Keratinocyte (primary cell): ENCODE measurements at regions not wholly inside any gene's neighbourhood (a gene's known extent, or its start where the extent isn't known, plus 50 kb on each side); places are given as distances from the start of the nearest gene placed in this dataset.

ENCODE experiments used
- DNase-seq: peaks from one replicate; pipeline ENCODE4 v3.0.0-alpha.2; 2011; ENCODE audit warnings: low read depth, missing footprints, low spot score
- FAIRE-seq: peaks from 2 replicates; lab custom pipeline; 2011; peaks lifted over from hg19 to GRCh38; lab: Jason Lieb, UNC
- H2AFZ ChIP-seq: 2 replicates; pipeline ENCODE4 v1.6.0; 2012; ENCODE audit warnings: low read length, control low read depth, inconsistent platforms; ENCODE audit not compliant: control insufficient read depth
- H3K27ac ChIP-seq: 2 replicates; pipeline ENCODE4 v1.5.1; 2011; ENCODE audit warnings: low read length; ENCODE audit not compliant: control insufficient read depth, insufficient read depth
- H3K27me3 ChIP-seq: 3 replicates; pipeline ENCODE4 v1.6.0; 2011; ENCODE audit warnings: low read length; ENCODE audit not compliant: control insufficient read depth, insufficient read depth; ENCODE audit errors: extremely low read depth
- H3K36me3 ChIP-seq, 2 experiments: 2 replicates in 1 of 2; 3 replicates in 1 of 2; pipeline ENCODE4 v1.5.1; 2011; ENCODE audit warnings: low read length in 2 of 2, mild to moderate bottlenecking in 1 of 2; ENCODE audit not compliant: control insufficient read depth in 2 of 2, insufficient read depth in 2 of 2; ENCODE audit errors: extremely low read depth in 1 of 2
- H3K4me1 ChIP-seq: 3 replicates; pipeline ENCODE4 v1.5.1; 2011; ENCODE audit warnings: low read length; ENCODE audit not compliant: control insufficient read depth, insufficient read depth; ENCODE audit errors: extremely low read depth
- H3K4me2 ChIP-seq: 3 replicates; pipeline ENCODE4 v1.6.0; 2011; ENCODE audit warnings: low read depth, low read length; ENCODE audit not compliant: control insufficient read depth, insufficient read depth; ENCODE audit errors: extremely low read depth
- H3K4me3 ChIP-seq, 3 experiments: fragments of 200-600 bp in 1 of 3; sonication (generic) in 1 of 3; 2 replicates in 2 of 3; 3 replicates in 1 of 3; pipeline ENCODE4 v1.5.1; 2011 to 2016; ENCODE audit warnings: low read length in 3 of 3, mild to moderate bottlenecking in 3 of 3, control low read depth in 2 of 3, inconsistent platforms in 1 of 3, low read depth in 1 of 3, mixed read lengths in 1 of 3, mixed run types in 1 of 3, moderate library complexity in 1 of 3; ENCODE audit not compliant: control insufficient read depth in 2 of 3, insufficient read depth in 2 of 3; ENCODE audit errors: extremely low read depth in 1 of 3
- H3K79me2 ChIP-seq: 2 replicates; pipeline ENCODE4 v1.6.0; 2012; ENCODE audit warnings: low read length; ENCODE audit not compliant: control insufficient read depth, insufficient read depth
- H3K9ac ChIP-seq: 3 replicates; pipeline ENCODE4 v1.6.0; 2011; ENCODE audit warnings: low read length; ENCODE audit not compliant: control insufficient read depth, insufficient read depth; ENCODE audit errors: extremely low read depth
- H3K9me1 ChIP-seq: 3 replicates; pipeline ENCODE4 v1.6.0; 2011; ENCODE audit warnings: low read length; ENCODE audit not compliant: control insufficient read depth, insufficient read depth; ENCODE audit errors: extremely low read depth
- H3K9me3 ChIP-seq: 2 replicates; pipeline ENCODE4 v1.5.1; 2012; ENCODE audit warnings: low read depth, low read length; ENCODE audit not compliant: control insufficient read depth
- H4K20me1 ChIP-seq: 3 replicates; pipeline ENCODE4 v1.6.0; 2011; ENCODE audit warnings: low read length; ENCODE audit not compliant: control insufficient read depth, insufficient read depth; ENCODE audit errors: extremely low read depth
- EZH2 ChIP-seq: IDR thresholded peaks from one replicate; pipeline ENCODE4 v1.6.1; 2012; ENCODE audit warnings: inconsistent platforms, mild to moderate bottlenecking, low read length, moderate library complexity
- dilution Hi-C: fragments of 300-500 bp; cut with MboI; formaldehyde crosslinking; loops from one replicate; pipeline ENCODE4 v1.7.0; 2020; ENCODE audit warnings: low sequenced_read_pairs; ENCODE audit not compliant: extremely low pct_ligation_motif_present
- TF ChIP-seq, protein P1 (sequence below), 3 experiments: IDR thresholded peaks in 1 of 3; conservative IDR thresholded peaks in 1 of 3; optimal IDR thresholded peaks in 1 of 3; 2 replicates in 2 of 3; 3 replicates in 1 of 3; pipeline versions ENCODE3 to v1.5.1; 2011; ENCODE audit warnings: low read length in 3 of 3, mild to moderate bottlenecking in 3 of 3, moderate library complexity in 2 of 3, control low read depth in 1 of 3, inconsistent platforms in 1 of 3; ENCODE audit not compliant: insufficient read depth in 2 of 3; ENCODE audit errors: extremely low read depth in 1 of 3

DNA sequence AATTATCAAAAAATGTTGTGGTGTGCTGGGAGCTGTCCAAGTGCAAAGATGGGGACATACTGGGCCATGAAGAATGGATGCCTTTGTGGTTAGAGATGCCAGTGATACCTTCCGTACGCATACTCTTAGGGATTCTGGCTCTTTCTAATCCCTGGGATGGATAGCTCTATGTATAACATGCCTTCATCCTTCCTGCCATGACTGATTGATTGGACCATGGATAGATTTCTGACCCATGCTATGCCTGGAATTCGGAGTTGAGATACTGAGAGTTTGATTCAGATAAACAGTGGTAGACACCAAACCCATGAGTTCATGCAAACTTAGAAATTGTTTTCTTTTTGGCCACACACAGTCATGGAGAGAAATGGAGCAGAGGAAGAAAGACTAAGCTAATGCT, 147.2 kb upstream of the WDFY3 start:
- Histone ChIP-seq H2AFZ (no peak overlapping the region), H3K9me3 (no peaks in the 10 kb centered on the region), H3K27me3 (no peaks in the 10 kb centered on the region), H3K4me3 (no peak overlapping the region), H4K20me1 (no peaks in the 10 kb centered on the region), H3K36me3 (no peaks in the 10 kb centered on the region), H3K4me1 (no peaks in the 10 kb centered on the region), H3K9me1 (no peaks in the 10 kb centered on the region), H3K9ac (no peak overlapping the region), H3K79me2 (no peaks in the 10 kb centered on the region), H3K4me2 (no peak overlapping the region), H3K27ac (no peak overlapping the region)
- dilution Hi-C loops: no loop called here
- FAIRE-seq (no peak), DNase-seq (no peak)
- TF ChIP-seq EZH2: no peak
- TF ChIP-seq, protein P1, sequence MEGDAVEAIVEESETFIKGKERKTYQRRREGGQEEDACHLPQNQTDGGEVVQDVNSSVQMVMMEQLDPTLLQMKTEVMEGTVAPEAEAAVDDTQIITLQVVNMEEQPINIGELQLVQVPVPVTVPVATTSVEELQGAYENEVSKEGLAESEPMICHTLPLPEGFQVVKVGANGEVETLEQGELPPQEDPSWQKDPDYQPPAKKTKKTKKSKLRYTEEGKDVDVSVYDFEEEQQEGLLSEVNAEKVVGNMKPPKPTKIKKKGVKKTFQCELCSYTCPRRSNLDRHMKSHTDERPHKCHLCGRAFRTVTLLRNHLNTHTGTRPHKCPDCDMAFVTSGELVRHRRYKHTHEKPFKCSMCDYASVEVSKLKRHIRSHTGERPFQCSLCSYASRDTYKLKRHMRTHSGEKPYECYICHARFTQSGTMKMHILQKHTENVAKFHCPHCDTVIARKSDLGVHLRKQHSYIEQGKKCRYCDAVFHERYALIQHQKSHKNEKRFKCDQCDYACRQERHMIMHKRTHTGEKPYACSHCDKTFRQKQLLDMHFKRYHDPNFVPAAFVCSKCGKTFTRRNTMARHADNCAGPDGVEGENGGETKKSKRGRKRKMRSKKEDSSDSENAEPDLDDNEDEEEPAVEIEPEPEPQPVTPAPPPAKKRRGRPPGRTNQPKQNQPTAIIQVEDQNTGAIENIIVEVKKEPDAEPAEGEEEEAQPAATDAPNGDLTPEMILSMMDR (optimal IDR thresholded peaks at IDR 0.05 in 1 of 3, IDR thresholded peaks at IDR 0.05 in 1 of 3, conservative IDR thresholded peaks at IDR 0.05 in 1 of 3; ENCODE audit: extremely low read depth in 1 of 3, insufficient read depth in 2 of 3, low read length in 3 of 3): no peak

DNA sequence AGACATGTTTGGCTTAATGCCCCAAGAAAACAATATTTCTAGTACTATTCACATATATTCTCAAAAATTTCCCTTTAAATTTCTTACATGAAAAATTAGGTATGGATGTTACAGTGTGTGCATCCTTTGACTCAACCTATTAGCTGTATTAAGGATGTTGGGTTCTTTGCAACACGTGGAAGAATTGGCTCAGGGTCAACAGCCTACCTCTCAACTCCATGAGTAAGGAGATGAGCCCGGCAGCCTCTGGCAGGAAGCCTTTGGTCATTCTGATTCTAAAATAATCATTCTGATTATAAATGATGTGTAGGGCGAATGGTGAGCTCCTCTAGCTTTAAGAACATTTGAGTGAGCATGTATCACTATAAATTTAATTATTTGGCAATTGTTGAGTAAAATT, 148.0 kb upstream of the WDFY3 start:
- Histone ChIP-seq H3K9me1 (no peaks in the 10 kb centered on the region), H3K9ac (no peak overlapping the region), H3K27ac (no peak overlapping the region), H3K9me3 (no peaks in the 10 kb centered on the region), H3K27me3 (no peaks in the 10 kb centered on the region), H3K4me1 (no peaks in the 10 kb centered on the region), H2AFZ (no peak overlapping the region), H4K20me1 (no peaks in the 10 kb centered on the region), H3K4me3 (no peak overlapping the region), H3K79me2 (no peaks in the 10 kb centered on the region), H3K4me2 (no peak overlapping the region), H3K36me3 (no peaks in the 10 kb centered on the region)
- DNase-seq (no peak), FAIRE-seq (no peak)
- TF ChIP-seq EZH2: no peak
- TF ChIP-seq, protein P1 (optimal IDR thresholded peaks at IDR 0.05 in 1 of 3, IDR thresholded peaks at IDR 0.05 in 1 of 3, conservative IDR thresholded peaks at IDR 0.05 in 1 of 3; ENCODE audit: extremely low read depth in 1 of 3, insufficient read depth in 2 of 3, low read length in 3 of 3): no peak
- dilution Hi-C loops: no loop called here
